ENCODE measurements at regions not wholly inside any gene's neighbourhood (a gene's known extent, or its start where the extent isn't known, plus 50 kb on each side); places are given as distances from the start of the nearest gene placed in this dataset.

GRCh38 chrX:155673338-155673737, 60.6 kb upstream of the TMLHE start:
- no peak for DNase-seq
- H3K9me3 ChIP-seq, result no peaks in the 10 kb centered on the region
- no peaks in the 10 kb centered on the region for H3K36me3 ChIP-seq
- TF ChIP-seq EP300 (IDR thresholded peaks at IDR 0.05), result no peak
- TF ChIP-seq CTCF (IDR thresholded peaks at IDR 0.05), result no peak
- TF ChIP-seq POLR2A (IDR thresholded peaks at IDR 0.05), result no peak
- no peak overlapping the region for H3K4me3 ChIP-seq
- H3K27me3 ChIP-seq, result no peaks in the 10 kb centered on the region
- no peak overlapping the region for H3K27ac ChIP-seq
- intact Hi-C loops (cut with DNase I), result no loop called here
- H3K4me1 ChIP-seq (ENCODE audit: insufficient read depth), result no peaks in the 10 kb centered on the region

GRCh38 chrX:155666741-155667140, 54.0 kb upstream of the TMLHE start:
- WGBS, 3 donors, result 60 to 79% (median 63%) methylated on average over 2 of the region's 2 CpGs
- no peak for DNase-seq
- Histone ChIP-seq H3K27me3 (no peaks in the 10 kb centered on the region), H3K36me3 (no peaks in the 10 kb centered on the region), H3K9me3 (no peaks in the 10 kb centered on the region), H3K4me1 (ENCODE audit: insufficient read depth) (no peaks in the 10 kb centered on the region), H3K27ac (no peak overlapping the region), H3K4me3 (no peak overlapping the region)
- TF ChIP-seq POLR2A (IDR thresholded peaks at IDR 0.05) (no peak), EP300 (IDR thresholded peaks at IDR 0.05) (no peak), CTCF (IDR thresholded peaks at IDR 0.05) (no peak)
- intact Hi-C loops (cut with DNase I), result no loop called here

Measured in ovary (tissue), 7 donors.